MCF 10A (cell line): ENCODE measurements at regions not wholly inside any gene's neighbourhood (a gene's known extent, or its start where the extent isn't known, plus 50 kb on each side); places are given as distances from the start of the nearest gene placed in this dataset.
A peak's percentile ranks its signal among the peaks of the same experiment; 100 is the strongest.

ENCODE experiments used
- BruUV-seq: library from RNA; stranded (reverse); fragments of 400-500 nt; replicated peaks from 2 replicates; lab custom pipeline; 2021; lab: Mats Ljungman, UMichigan
- CTCF ChIA-PET: fragments of 300-600 bp; sonication (Branson Sonifier 250); formaldehyde crosslinking; extraction: SDS; loops from one replicate; lab custom pipeline; 2021; ENCODE audit warnings: antibody characterized with exemption, inconsistent platforms; lab: Yijun Ruan, JAX
- POLR2A ChIA-PET: fragments of 300-600, 350-650 bp; sonication (Branson Sonifier 250); formaldehyde crosslinking; extraction: SDS; loops from one replicate; lab custom pipeline; 2020; ENCODE audit warnings: antibody characterized with exemption, inconsistent platforms; lab: Yijun Ruan, JAX
- DNase-seq: peaks from one replicate; pipeline ENCODE4 v3.0.0-alpha.2; 2018; ENCODE audit not compliant: unreplicated experiment
- H3K27ac Mint-ChIP-seq: one replicate; pipeline ENCODE4 v1.8.0; 2022; ENCODE audit warnings: mild to moderate bottlenecking, low read depth, mixed read lengths; ENCODE audit not compliant: unreplicated experiment
- H3K27me3 Mint-ChIP-seq: one replicate; pipeline ENCODE4 v1.8.0; 2022; ENCODE audit warnings: mixed read lengths; ENCODE audit not compliant: insufficient read depth, unreplicated experiment
- H3K36me3 Mint-ChIP-seq: one replicate; pipeline ENCODE4 v1.8.0; 2022; ENCODE audit warnings: mild to moderate bottlenecking, moderate library complexity, mixed read lengths; ENCODE audit not compliant: insufficient read depth, unreplicated experiment
- H3K4me1 Mint-ChIP-seq: one replicate; pipeline ENCODE4 v1.8.0; 2022; ENCODE audit warnings: mixed read lengths; ENCODE audit not compliant: insufficient read depth, unreplicated experiment
- H3K4me3 Mint-ChIP-seq: one replicate; pipeline ENCODE4 v1.8.0; 2022; ENCODE audit warnings: mild to moderate bottlenecking, moderate library complexity, mixed read lengths; ENCODE audit not compliant: unreplicated experiment
- H3K9me3 Mint-ChIP-seq: one replicate; pipeline ENCODE4 v1.8.0; 2022; ENCODE audit warnings: mixed read lengths; ENCODE audit not compliant: unreplicated experiment
- CTCF ChIP-seq: fragments of 200-600 bp; IDR thresholded peaks from one replicate; pipeline ENCODE4 v1.8.0; 2022; ENCODE audit warnings: antibody characterized with exemption, mild to moderate bottlenecking; ENCODE audit not compliant: unreplicated experiment
- intact Hi-C: fragments of 100-400 bp; cut with micrococcal nuclease; formaldehyde crosslinking; loops from 2 replicates; pipeline ENCODE4 v1.14.1; 2022

GRCh38 chr2:23280401-23280800 lies 104.6 kb upstream of the KLHL29 start:
- BruUV-seq: no TSS peak
- CTCF ChIA-PET: interaction anchor here (0.6 kb wide), 1 partner anchor 154 kb away, joined by 3 read pairs; no protein-coding TSS in a partner anchor
- peaks cover 7% of the 10 kb centered on the region for H3K4me1 Mint-ChIP-seq
- H3K27me3 Mint-ChIP-seq: no peaks in the 10 kb centered on the region
- no peak for TF ChIP-seq CTCF
- no peaks in the 10 kb centered on the region for H3K9me3 Mint-ChIP-seq
- peak; percentile 69 for DNase-seq
- no peaks in the 10 kb centered on the region for H3K36me3 Mint-ChIP-seq
- POLR2A ChIA-PET: interaction anchor here (0.6 kb wide), 1 partner anchor 332 kb away, joined by 3 read pairs; no protein-coding TSS in a partner anchor
- no peak overlapping the region for H3K27ac Mint-ChIP-seq
- intact Hi-C loops: no loop called here
- H3K4me3 Mint-ChIP-seq: no peak overlapping the region

GRCh38 chr2:23283653-23284052 lies 101.3 kb upstream of the KLHL29 start:
- Mint-ChIP-seq H3K4me1 (peaks cover 24% of the 10 kb centered on the region), H3K27me3 (no peaks in the 10 kb centered on the region), H3K9me3 (no peaks in the 10 kb centered on the region), H3K27ac (no peak overlapping the region), H3K4me3 (no peak overlapping the region), H3K36me3 (no peaks in the 10 kb centered on the region)
- ChIA-PET CTCF (interaction anchor here (0.6 kb wide), 1 partner anchor 177 kb away, joined by 3 read pairs; no protein-coding TSS in a partner anchor), POLR2A (no interaction called here)
- no peak for TF ChIP-seq CTCF
- intact Hi-C loops: no loop called here
- no TSS peak for BruUV-seq
- peak; percentile 33 for DNase-seq

DNA sequence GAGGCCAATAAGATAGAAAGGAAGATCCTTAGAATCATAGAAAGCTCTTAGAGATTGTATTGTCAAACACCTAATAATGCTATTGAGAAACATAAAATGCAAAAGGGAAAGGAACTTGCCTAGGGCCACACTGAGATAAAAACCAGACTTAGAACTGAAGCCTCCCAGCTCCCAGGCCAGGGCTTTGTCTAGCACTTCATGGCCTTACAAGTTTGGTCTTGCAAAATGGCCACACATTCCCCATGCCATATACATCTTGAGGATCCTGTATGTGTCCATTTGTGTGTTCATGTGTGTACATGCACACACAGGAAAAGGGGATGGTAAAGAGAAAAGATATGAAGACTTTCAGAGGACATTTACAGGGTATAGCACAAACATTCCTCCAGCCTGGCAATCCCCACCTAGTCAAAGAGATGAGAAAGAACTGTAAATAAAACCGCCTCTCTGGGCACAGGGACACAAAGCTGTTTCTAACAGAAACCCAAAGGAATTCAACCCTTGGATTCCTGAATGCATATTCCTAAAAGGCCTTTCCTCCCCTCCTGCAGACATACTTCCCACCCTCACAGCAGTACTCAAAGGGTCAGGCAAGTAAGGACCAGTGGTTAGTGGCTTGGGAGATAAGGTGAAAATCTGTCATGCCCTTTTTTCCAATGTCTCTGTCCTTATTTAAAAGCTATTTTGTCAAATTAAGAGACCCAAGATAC lies 99.7 kb upstream of the KLHL29 start:
- Mint-ChIP-seq H3K4me3 (no peak overlapping the region), H3K27me3 (no peaks in the 10 kb centered on the region), H3K4me1 (peaks cover 20% of the 10 kb centered on the region), H3K9me3 (no peaks in the 10 kb centered on the region), H3K27ac (no peak overlapping the region), H3K36me3 (no peaks in the 10 kb centered on the region)
- intact Hi-C loops: no loop called here
- no peak for TF ChIP-seq CTCF
- no peak for DNase-seq
- BruUV-seq: no TSS peak
- ChIA-PET POLR2A (no interaction called here), CTCF (interaction anchor here (0.6 to 1.3 kb wide), 5 partner anchors 9 to 920 kb away, joined by 3 to 6 read pairs (median 3); no protein-coding TSS in a partner anchor)

DNA sequence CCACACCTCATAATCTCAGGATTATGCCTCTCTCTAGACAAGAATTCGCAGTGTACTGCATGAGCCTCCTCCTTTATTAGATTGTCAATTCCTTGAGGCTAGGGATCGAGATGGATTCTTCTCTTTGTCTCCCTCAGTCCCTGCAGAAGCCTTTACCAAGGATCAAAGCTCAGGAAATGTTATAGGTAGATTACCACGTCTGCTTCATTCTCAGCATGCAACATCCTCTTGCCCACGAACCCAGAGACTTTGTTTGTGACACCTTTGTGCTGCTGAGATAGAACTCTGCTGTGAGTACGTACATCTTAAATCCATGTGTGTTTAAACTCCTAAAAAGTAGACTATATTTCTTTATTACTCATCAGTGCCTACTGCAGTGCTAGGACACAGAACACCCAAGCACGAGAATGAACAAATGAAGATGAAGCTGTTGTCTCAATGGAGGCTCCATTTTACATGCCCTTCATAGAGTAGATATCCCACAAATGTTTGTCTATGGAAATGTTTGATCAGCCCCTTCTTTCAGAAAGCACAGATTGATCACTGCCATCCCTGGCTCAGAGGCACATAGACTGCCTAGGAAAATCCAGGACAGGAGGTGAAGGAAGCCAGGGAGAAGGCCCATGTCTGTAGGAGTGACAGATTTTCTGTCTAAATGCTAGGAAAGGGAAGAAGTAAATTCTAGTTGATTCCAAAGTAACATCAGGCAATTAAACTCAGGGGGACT lies 98.8 kb upstream of the KLHL29 start:
- POLR2A ChIA-PET: no interaction called here
- no peaks in the 10 kb centered on the region for H3K36me3 Mint-ChIP-seq
- no peak overlapping the region for H3K27ac Mint-ChIP-seq
- no peak for TF ChIP-seq CTCF
- CTCF ChIA-PET: interaction anchor here (0.6 to 1.3 kb wide), 4 partner anchors 10 to 921 kb away, joined by 3 to 6 read pairs (median 4); no protein-coding TSS in a partner anchor
- DNase-seq: no peak
- H3K4me3 Mint-ChIP-seq: no peak overlapping the region
- intact Hi-C loops: no loop called here
- peaks cover 17% of the 10 kb centered on the region for H3K4me1 Mint-ChIP-seq
- no peaks in the 10 kb centered on the region for H3K27me3 Mint-ChIP-seq
- BruUV-seq: no TSS peak
- no peaks in the 10 kb centered on the region for H3K9me3 Mint-ChIP-seq
